ENCODE measurements at regions not wholly inside any gene's neighbourhood (a gene's known extent, or its start where the extent isn't known, plus 50 kb on each side); places are given as distances from the start of the nearest gene placed in this dataset.
"Not testable (repeated sequence)": the region's sequence is repeated elsewhere in the genome, so short reads cannot be mapped to it uniquely, and the experiment has no call there.

DNA sequence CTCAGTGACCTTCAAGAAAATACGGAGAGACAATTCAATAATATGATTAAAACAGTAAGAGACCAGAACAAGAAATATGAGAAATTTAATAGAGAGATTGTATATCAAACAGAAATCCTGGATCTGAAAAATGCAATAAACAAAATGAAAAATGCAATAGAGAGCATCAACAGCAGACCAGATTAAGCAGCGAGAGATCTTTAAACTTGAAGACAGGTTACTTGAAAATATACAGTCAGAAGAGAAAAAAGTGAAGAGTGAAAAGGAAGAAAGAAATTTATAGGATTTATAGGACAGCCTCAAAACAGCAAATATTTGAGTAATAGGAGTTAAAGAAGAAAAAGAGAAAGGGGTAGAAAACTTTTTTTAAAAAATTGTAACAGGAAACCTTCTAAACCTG lies 813.9 kb upstream of the GRM7 start:
- no peaks in the 10 kb centered on the region for H3K36me3 ChIP-seq (ENCODE audit: control insufficient read depth in 2 of 2, insufficient read depth in 2 of 2, low read length in 1 of 2)
- WGBS = 97% methylated on average over 2 of the region's 2 CpGs
- peaks cover 1 to 5% of the 10 kb centered on the region in 2 donors for H3K9me3 ChIP-seq (ENCODE audit: control insufficient read depth in 2 of 2, insufficient read depth in 1 of 2, low read length in 1 of 2)
- DNase-seq (ENCODE audit: low read depth in 6 of 9, low spot score in 9 of 9) = no peak
- no peak overlapping the region for H3K4me3 ChIP-seq (ENCODE audit: low read length in 2 of 2)
- H3K27me3 ChIP-seq (ENCODE audit: control insufficient read depth in 2 of 2, insufficient read depth in 1 of 2, low read length in 1 of 2) = no peaks in the 10 kb centered on the region
- H3K27ac ChIP-seq (ENCODE audit: low read depth in 1 of 2, low read length in 1 of 2) = no peak overlapping the region
- H3K4me1 ChIP-seq (ENCODE audit: control insufficient read depth in 2 of 2, insufficient read depth in 2 of 2, low read length in 2 of 2) = no peaks in the 10 kb centered on the region

- Histone ChIP-seq H3K36me3 (ENCODE audit: control insufficient read depth in 2 of 2, insufficient read depth in 2 of 2, low read length in 1 of 2) (no peaks in the 10 kb centered on the region), H3K27ac (ENCODE audit: low read depth in 1 of 2, low read length in 1 of 2) (no peak overlapping the region), H3K4me3 (ENCODE audit: low read length in 2 of 2) (no peak overlapping the region), H3K9me3 (ENCODE audit: control insufficient read depth in 2 of 2, insufficient read depth in 1 of 2, low read length in 1 of 2) (no peaks in the 10 kb centered on the region), H3K4me1 (ENCODE audit: control insufficient read depth in 2 of 2, insufficient read depth in 2 of 2, low read length in 2 of 2) (no peaks in the 10 kb centered on the region), H3K27me3 (ENCODE audit: control insufficient read depth in 2 of 2, insufficient read depth in 1 of 2, low read length in 1 of 2) (no peaks in the 10 kb centered on the region)
- DNase-seq (ENCODE audit: low read depth in 6 of 9, low spot score in 9 of 9) = no peak
- WGBS = 92% methylated on average over 1 of the region's 1 CpG
Measured at GRCh38 chr3:6060251-6060650, 800.7 kb upstream of the GRM7 start.

GRCh38 chr3:6062261-6063187 lies 798.4 kb upstream of the GRM7 start:
- no peaks in the 10 kb centered on the region for H3K36me3 ChIP-seq (ENCODE audit: control insufficient read depth in 2 of 2, insufficient read depth in 2 of 2, low read length in 1 of 2)
- no peaks in the 10 kb centered on the region for H3K27me3 ChIP-seq (ENCODE audit: control insufficient read depth in 2 of 2, insufficient read depth in 1 of 2, low read length in 1 of 2)
- 63% methylated on average over 6 of the region's 6 CpGs for WGBS
- no peaks in the 10 kb centered on the region for H3K4me1 ChIP-seq (ENCODE audit: control insufficient read depth in 2 of 2, insufficient read depth in 2 of 2, low read length in 2 of 2)
- no peak for DNase-seq (ENCODE audit: low read depth in 6 of 9, low spot score in 9 of 9)
- H3K27ac ChIP-seq (ENCODE audit: low read depth in 1 of 2, low read length in 1 of 2) = no peak overlapping the region
- H3K4me3 ChIP-seq (ENCODE audit: low read length in 2 of 2) = no peak overlapping the region
- no peaks in the 10 kb centered on the region for H3K9me3 ChIP-seq (ENCODE audit: control insufficient read depth in 2 of 2, insufficient read depth in 1 of 2, low read length in 1 of 2)

- H3K36me3 ChIP-seq (ENCODE audit: control insufficient read depth in 2 of 2, insufficient read depth in 2 of 2, low read length in 1 of 2) = no peaks in the 10 kb centered on the region
- no peaks in the 10 kb centered on the region for H3K9me3 ChIP-seq (ENCODE audit: control insufficient read depth in 2 of 2, insufficient read depth in 1 of 2, low read length in 1 of 2)
- H3K4me1 ChIP-seq (ENCODE audit: control insufficient read depth in 2 of 2, insufficient read depth in 2 of 2, low read length in 2 of 2) = no peaks in the 10 kb centered on the region
- no peak overlapping the region for H3K4me3 ChIP-seq (ENCODE audit: low read length in 2 of 2)
- no peak overlapping the region for H3K27ac ChIP-seq (ENCODE audit: low read depth in 1 of 2, low read length in 1 of 2)
- 70% methylated on average over 2 of the region's 2 CpGs for WGBS
- DNase-seq (ENCODE audit: low read depth in 6 of 9, low spot score in 9 of 9) = no peak
- H3K27me3 ChIP-seq (ENCODE audit: control insufficient read depth in 2 of 2, insufficient read depth in 1 of 2, low read length in 1 of 2) = no peaks in the 10 kb centered on the region
Measured at GRCh38 chr3:6066397-6066796, 794.5 kb upstream of the GRM7 start.

DNA sequence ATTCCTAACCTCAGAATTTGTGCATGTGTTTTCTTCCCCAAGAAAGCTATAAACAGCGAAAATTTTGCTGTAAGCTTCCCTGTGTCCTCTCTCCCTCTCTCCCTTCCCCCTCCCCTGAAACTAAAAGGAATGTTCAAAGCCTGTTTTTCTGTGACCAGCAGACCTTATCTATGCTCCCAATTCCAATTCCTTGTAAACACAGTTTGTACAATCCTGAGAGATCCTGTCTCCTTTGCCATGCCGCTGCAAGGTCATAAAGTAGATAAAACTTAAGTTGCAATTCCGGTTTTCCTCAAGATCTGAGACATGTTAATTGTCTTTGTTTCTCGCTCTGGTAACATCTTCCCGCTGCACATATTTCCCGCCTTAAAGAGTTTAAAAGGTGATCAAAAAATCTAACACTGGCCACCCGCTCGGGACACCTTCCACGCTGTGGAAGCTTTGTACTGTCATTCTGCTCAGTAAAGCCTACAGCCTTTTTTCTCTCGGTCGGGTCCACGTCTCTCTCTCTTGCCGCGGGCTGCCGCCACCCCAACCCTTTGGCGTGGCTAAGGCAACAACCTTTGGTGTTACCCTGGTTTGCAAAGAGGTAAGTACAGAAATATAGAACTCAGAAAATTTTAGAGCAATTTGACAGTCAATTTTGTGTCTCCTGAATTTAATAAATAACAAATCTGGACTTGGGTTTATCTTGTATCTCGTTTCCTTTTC lies 793.9 kb upstream of the GRM7 start:
- H3K9me3 ChIP-seq (ENCODE audit: control insufficient read depth in 2 of 2, insufficient read depth in 1 of 2, low read length in 1 of 2); H3K4me3 ChIP-seq (ENCODE audit: low read length in 2 of 2); DNase-seq (ENCODE audit: low read depth in 6 of 9, low spot score in 9 of 9); H3K27ac ChIP-seq (ENCODE audit: low read depth in 1 of 2, low read length in 1 of 2); H3K27me3 ChIP-seq (ENCODE audit: control insufficient read depth in 2 of 2, insufficient read depth in 1 of 2, low read length in 1 of 2); H3K4me1 ChIP-seq (ENCODE audit: control insufficient read depth in 2 of 2, insufficient read depth in 2 of 2, low read length in 2 of 2); H3K36me3 ChIP-seq (ENCODE audit: control insufficient read depth in 2 of 2, insufficient read depth in 2 of 2, low read length in 1 of 2): not testable (repeated sequence)
- WGBS = 92% methylated on average over 17 of the region's 17 CpGs

GRCh38 chr3:6074952-6075351 lies 786.0 kb upstream of the GRM7 start:
- WGBS = 85% methylated on average over 2 of the region's 2 CpGs
- no peak for DNase-seq (ENCODE audit: low read depth in 6 of 9, low spot score in 9 of 9)
- H3K36me3 ChIP-seq (ENCODE audit: control insufficient read depth in 2 of 2, insufficient read depth in 2 of 2, low read length in 1 of 2) = no peaks in the 10 kb centered on the region
- H3K27ac ChIP-seq (ENCODE audit: low read depth in 1 of 2, low read length in 1 of 2) = no peak overlapping the region
- H3K27me3 ChIP-seq (ENCODE audit: control insufficient read depth in 2 of 2, insufficient read depth in 1 of 2, low read length in 1 of 2) = no peaks in the 10 kb centered on the region
- H3K4me1 ChIP-seq (ENCODE audit: control insufficient read depth in 2 of 2, insufficient read depth in 2 of 2, low read length in 2 of 2) = no peaks in the 10 kb centered on the region
- H3K4me3 ChIP-seq (ENCODE audit: low read length in 2 of 2) = no peak overlapping the region
- peaks cover 0 to 6% of the 10 kb centered on the region in 2 donors for H3K9me3 ChIP-seq (ENCODE audit: control insufficient read depth in 2 of 2, insufficient read depth in 1 of 2, low read length in 1 of 2)

DNA sequence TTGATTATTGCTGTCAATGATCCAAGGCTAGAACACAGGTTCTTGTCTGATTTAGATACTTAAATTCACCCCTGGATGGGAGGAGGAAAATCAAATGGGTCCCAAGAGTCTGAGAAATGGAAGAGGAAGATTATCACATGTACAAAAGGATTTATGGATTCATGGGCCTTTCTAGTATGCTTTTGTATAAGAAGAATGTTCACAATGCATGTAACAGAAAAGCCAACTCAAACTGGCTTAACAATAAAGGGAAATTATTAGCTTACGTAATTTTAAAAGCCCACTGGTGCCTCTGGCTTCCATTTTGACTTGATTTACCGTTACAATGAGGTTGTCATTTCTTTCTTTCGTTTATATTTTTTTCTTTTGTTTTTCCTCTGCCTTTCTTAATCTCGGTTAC lies 782.5 kb upstream of the GRM7 start:
- WGBS = 45% methylated on average over 4 of the region's 4 CpGs
- Histone ChIP-seq H3K36me3 (ENCODE audit: control insufficient read depth in 2 of 2, insufficient read depth in 2 of 2, low read length in 1 of 2) (no peaks in the 10 kb centered on the region), H3K27ac (ENCODE audit: low read depth in 1 of 2, low read length in 1 of 2) (no peak overlapping the region), H3K9me3 (ENCODE audit: control insufficient read depth in 2 of 2, insufficient read depth in 1 of 2, low read length in 1 of 2) (peaks cover 0 to 6% of the 10 kb centered on the region in 2 donors), H3K4me3 (ENCODE audit: low read length in 2 of 2) (no peak overlapping the region), H3K4me1 (ENCODE audit: control insufficient read depth in 2 of 2, insufficient read depth in 2 of 2, low read length in 2 of 2) (no peaks in the 10 kb centered on the region), H3K27me3 (ENCODE audit: control insufficient read depth in 2 of 2, insufficient read depth in 1 of 2, low read length in 1 of 2) (no peaks in the 10 kb centered on the region)
- no peak for DNase-seq (ENCODE audit: low read depth in 6 of 9, low spot score in 9 of 9)

DNA sequence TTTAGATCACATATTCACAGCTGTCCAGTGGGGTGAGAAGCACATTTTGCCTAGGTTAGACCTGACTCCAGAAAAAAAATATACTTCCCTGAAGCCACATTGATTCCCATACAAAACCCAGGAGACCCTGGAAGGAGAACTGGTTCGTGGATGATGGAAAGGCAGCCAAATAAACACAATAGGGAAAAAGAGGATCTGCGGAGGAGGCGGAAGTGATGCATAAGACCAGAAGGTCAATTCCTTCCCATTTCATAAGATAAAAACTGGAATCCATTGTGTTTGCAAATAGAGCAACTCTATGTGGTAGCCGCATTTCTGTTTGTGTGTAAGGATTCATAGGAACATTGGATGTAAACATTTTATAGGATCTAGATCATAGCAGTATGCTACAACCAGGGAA lies 781.9 kb upstream of the GRM7 start:
- no peak for DNase-seq (ENCODE audit: low read depth in 6 of 9, low spot score in 9 of 9)
- Histone ChIP-seq H3K4me3 (ENCODE audit: low read length in 2 of 2) (no peak overlapping the region), H3K4me1 (ENCODE audit: control insufficient read depth in 2 of 2, insufficient read depth in 2 of 2, low read length in 2 of 2) (no peaks in the 10 kb centered on the region), H3K36me3 (ENCODE audit: control insufficient read depth in 2 of 2, insufficient read depth in 2 of 2, low read length in 1 of 2) (no peaks in the 10 kb centered on the region), H3K27me3 (ENCODE audit: control insufficient read depth in 2 of 2, insufficient read depth in 1 of 2, low read length in 1 of 2) (no peaks in the 10 kb centered on the region), H3K9me3 (ENCODE audit: control insufficient read depth in 2 of 2, insufficient read depth in 1 of 2, low read length in 1 of 2) (peaks cover 0 to 6% of the 10 kb centered on the region in 2 donors), H3K27ac (ENCODE audit: low read depth in 1 of 2, low read length in 1 of 2) (no peak overlapping the region)
- WGBS = 90% methylated on average over 4 of the region's 4 CpGs

GRCh38 chr3:6079561-6080179 lies 781.2 kb upstream of the GRM7 start:
- Histone ChIP-seq H3K9me3 (ENCODE audit: control insufficient read depth in 2 of 2, insufficient read depth in 1 of 2, low read length in 1 of 2) (peaks cover 0 to 6% of the 10 kb centered on the region in 2 donors), H3K4me3 (ENCODE audit: low read length in 2 of 2) (no peak overlapping the region), H3K4me1 (ENCODE audit: control insufficient read depth in 2 of 2, insufficient read depth in 2 of 2, low read length in 2 of 2) (no peaks in the 10 kb centered on the region), H3K27me3 (ENCODE audit: control insufficient read depth in 2 of 2, insufficient read depth in 1 of 2, low read length in 1 of 2) (no peaks in the 10 kb centered on the region), H3K27ac (ENCODE audit: low read depth in 1 of 2, low read length in 1 of 2) (no peak overlapping the region), H3K36me3 (ENCODE audit: control insufficient read depth in 2 of 2, insufficient read depth in 2 of 2, low read length in 1 of 2) (no peaks in the 10 kb centered on the region)
- DNase-seq (ENCODE audit: low read depth in 6 of 9, low spot score in 9 of 9) = no peak
- 87% methylated on average over 6 of the region's 6 CpGs for WGBS
